Gastroesophageal sphincter (tissue), 3 donors: ENCODE measurements at regions not wholly inside any gene's neighbourhood (a gene's known extent, or its start where the extent isn't known, plus 50 kb on each side); places are given as distances from the start of the nearest gene placed in this dataset.
"Not testable (repeated sequence)": the region's sequence is repeated elsewhere in the genome, so short reads cannot be mapped to it uniquely, and the experiment has no call there.

ENCODE experiments used
- POLR2AphosphoS5 ChIP-seq: sonication (generic); formaldehyde crosslinking; IDR thresholded peaks from one replicate; pipeline ENCODE4 v1.6.1; 2017; ENCODE audit warnings: antibody characterized with exemption
- TF ChIP-seq, protein P1 (sequence below), 4 experiments: fragments of 200-600 bp in 2 of 4; fragments of 450-650 bp in 2 of 4; sonication (generic) in 1 of 4; IDR thresholded peaks; one replicate each; pipeline ENCODE4 v1.5.1; 2017 to 2019; ENCODE audit warnings: antibody characterized with exemption in 4 of 4, mild to moderate bottlenecking in 2 of 4, moderate library complexity in 2 of 4

DNA sequence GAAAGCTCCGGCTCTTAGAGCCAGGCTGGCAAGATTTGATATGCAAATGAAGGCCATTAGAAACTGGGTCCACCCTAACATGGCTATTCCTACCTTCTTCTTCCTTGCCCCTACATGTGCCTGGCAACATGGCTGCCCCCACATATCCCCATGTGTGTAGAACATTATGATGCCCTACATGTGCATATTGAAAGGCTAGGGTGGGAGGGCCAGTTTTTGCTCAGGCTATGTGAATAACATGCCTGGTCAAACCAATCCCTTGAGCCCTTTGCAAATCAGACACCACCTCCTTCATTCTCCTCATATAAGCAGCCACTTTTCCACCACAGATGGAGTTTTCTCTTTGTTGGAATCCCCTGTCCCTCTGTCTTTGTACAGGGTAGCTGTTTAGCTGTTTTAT lies 303.4 kb downstream of the RPIA start:
- TF ChIP-seq, protein P1, sequence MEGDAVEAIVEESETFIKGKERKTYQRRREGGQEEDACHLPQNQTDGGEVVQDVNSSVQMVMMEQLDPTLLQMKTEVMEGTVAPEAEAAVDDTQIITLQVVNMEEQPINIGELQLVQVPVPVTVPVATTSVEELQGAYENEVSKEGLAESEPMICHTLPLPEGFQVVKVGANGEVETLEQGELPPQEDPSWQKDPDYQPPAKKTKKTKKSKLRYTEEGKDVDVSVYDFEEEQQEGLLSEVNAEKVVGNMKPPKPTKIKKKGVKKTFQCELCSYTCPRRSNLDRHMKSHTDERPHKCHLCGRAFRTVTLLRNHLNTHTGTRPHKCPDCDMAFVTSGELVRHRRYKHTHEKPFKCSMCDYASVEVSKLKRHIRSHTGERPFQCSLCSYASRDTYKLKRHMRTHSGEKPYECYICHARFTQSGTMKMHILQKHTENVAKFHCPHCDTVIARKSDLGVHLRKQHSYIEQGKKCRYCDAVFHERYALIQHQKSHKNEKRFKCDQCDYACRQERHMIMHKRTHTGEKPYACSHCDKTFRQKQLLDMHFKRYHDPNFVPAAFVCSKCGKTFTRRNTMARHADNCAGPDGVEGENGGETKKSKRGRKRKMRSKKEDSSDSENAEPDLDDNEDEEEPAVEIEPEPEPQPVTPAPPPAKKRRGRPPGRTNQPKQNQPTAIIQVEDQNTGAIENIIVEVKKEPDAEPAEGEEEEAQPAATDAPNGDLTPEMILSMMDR (IDR thresholded peaks at IDR 0.05) = not testable (repeated sequence)
- not testable (repeated sequence) for TF ChIP-seq POLR2AphosphoS5
